C4-2B (cell line): ENCODE measurements at regions not wholly inside any gene's neighbourhood (a gene's known extent, or its start where the extent isn't known, plus 50 kb on each side); places are given as distances from the start of the nearest gene placed in this dataset.

Experiments used
- ZFX ChIP-seq: fragments of 450-650 bp; IDR thresholded peaks from 2 replicates; pipeline ENCODE4 v1.6.1; 2017
- TF ChIP-seq, protein P1 (sequence below): fragments of 450-650 bp; conservative IDR thresholded peaks from 2 replicates; pipeline ENCODE4 v1.5.1; 2017; ENCODE audit warnings: mild to moderate bottlenecking

DNA sequence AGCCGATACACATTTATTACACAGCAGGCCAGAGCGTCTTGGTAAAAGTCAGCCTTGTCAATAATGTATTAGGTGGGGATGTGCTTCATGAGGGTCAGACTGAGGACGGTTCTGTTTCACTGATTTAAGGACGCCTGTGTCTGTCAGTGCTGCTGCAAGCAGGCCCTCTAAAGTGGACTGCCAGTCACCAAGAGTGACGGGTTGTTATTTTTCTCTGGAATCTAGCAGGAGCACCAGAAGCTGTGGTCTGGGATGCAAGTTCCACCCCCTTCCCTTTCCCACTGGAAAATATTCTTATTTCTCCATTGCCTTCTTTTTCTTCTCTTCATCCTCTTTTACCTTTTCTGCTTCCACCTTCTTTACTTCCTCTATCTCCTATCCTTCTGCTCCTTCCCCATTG lies 191.2 kb upstream of the NCAM1 start:
- TF ChIP-seq, protein P1, sequence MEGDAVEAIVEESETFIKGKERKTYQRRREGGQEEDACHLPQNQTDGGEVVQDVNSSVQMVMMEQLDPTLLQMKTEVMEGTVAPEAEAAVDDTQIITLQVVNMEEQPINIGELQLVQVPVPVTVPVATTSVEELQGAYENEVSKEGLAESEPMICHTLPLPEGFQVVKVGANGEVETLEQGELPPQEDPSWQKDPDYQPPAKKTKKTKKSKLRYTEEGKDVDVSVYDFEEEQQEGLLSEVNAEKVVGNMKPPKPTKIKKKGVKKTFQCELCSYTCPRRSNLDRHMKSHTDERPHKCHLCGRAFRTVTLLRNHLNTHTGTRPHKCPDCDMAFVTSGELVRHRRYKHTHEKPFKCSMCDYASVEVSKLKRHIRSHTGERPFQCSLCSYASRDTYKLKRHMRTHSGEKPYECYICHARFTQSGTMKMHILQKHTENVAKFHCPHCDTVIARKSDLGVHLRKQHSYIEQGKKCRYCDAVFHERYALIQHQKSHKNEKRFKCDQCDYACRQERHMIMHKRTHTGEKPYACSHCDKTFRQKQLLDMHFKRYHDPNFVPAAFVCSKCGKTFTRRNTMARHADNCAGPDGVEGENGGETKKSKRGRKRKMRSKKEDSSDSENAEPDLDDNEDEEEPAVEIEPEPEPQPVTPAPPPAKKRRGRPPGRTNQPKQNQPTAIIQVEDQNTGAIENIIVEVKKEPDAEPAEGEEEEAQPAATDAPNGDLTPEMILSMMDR: no peak
- TF ChIP-seq ZFX: no peak
